ENCODE measurements at regions not wholly inside any gene's neighbourhood (a gene's known extent, or its start where the extent isn't known, plus 50 kb on each side); places are given as distances from the start of the nearest gene placed in this dataset.

DNA sequence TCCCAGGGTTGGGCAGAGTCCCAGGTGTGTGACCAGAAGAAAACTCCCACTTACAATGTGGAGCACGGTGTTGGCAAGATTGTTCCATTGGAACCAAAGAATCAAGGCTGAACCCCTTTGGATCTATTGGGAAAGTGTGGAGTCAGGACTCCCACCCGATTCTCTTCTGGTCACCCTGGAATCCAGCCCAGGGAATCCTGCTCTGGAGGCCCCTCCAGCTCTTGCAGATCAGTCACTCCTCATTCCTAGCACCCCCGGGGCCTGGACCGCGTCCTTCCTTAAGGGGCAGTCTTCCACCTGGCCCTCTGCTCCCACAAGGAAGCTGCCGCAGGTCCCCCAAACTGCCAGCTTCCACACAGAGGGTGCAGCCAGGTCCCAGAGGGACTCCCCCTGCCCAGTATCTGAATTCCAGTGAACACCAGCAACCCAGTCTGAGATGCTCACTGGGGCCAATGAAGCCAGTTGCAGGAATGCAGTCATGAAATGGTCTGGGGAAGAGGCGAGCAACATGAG, 170.1 kb downstream of the GADD45G start:
- H3K36me3 Mint-ChIP-seq: no peaks in the 10 kb centered on the region
- H3K4me1 Mint-ChIP-seq: no peaks in the 10 kb centered on the region
- H3K4me3 Mint-ChIP-seq: no peak overlapping the region
- H3K27me3 Mint-ChIP-seq (ENCODE audit: low read depth in 3 of 3): peaks cover 0 to 16% (median 4%) of the 10 kb centered on the region in 3 donors
- H3K9me3 Mint-ChIP-seq: no peaks in the 10 kb centered on the region
- H3K27ac Mint-ChIP-seq: no peak overlapping the region
- no peak for DNase-seq

GRCh38 chr9:89775641-89776040, 170.8 kb downstream of the GADD45G start:
- no peak for DNase-seq
- Mint-ChIP-seq H3K4me1 (no peaks in the 10 kb centered on the region), H3K36me3 (no peaks in the 10 kb centered on the region), H3K27me3 (ENCODE audit: low read depth in 3 of 3) (peaks cover 0 to 16% (median 4%) of the 10 kb centered on the region in 3 donors), H3K27ac (no peak overlapping the region), H3K9me3 (no peaks in the 10 kb centered on the region), H3K4me3 (no peak overlapping the region)

DNA sequence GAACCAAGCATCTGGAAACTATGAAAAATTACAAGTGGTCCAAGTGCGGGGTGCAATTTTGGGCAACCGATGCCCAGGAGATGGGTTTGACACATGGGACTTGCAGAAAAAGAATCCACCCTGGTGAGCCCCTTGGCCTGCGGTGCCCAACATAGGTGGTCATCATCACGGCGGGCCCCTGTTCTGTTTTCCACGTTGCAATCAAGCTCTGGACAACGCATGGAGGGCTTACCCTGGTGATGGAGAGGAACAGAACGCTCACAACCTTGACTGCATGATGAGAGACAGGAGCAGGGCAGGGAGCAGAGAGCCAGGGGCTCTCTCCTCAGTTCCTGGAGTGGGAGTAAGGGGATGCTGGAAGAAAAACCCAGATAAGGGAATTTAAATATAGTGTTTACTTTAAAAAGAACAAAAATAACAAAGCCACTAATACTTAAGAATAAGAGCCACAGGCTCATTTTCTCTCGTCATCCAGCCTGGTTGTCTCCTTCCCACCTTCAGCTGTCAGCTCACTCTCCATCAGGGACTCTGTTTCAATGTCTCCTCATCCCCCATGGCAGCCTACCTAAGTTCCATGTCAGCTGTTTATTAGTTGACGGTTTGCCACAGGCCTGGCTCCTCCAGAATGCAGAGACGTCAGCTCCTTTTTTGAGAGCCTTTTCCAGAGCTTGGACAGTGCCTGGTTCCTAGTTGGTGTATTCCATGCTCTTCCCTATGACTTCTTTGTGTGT, 172.1 kb downstream of the GADD45G start:
- H3K36me3 Mint-ChIP-seq: no peaks in the 10 kb centered on the region
- DNase-seq: no peak
- H3K4me3 Mint-ChIP-seq: no peak overlapping the region
- no peaks in the 10 kb centered on the region for H3K9me3 Mint-ChIP-seq
- H3K27ac Mint-ChIP-seq: no peak overlapping the region
- H3K4me1 Mint-ChIP-seq: no peaks in the 10 kb centered on the region
- H3K27me3 Mint-ChIP-seq (ENCODE audit: low read depth in 3 of 3): peaks cover 0 to 19% (median 2%) of the 10 kb centered on the region in 3 donors

DNA sequence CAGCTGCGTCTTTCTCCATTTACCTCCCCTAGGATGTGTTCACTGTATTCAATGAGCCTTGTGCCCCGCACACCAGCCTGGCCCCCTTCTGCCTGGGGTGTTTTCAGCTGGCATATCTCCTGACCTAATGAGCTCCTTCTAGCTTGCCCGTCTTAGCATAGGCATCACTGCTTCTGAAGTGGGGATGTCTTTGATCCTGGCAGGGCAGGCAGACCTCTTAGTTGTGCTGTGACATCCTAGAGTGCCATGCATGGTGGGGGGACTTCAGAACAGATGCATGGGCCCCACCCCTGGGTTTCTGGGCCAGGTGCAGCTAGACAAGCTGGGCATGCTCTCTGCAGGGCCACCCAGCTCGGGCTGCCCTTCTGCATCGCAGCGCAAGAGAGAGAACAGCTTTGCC, 172.7 kb downstream of the GADD45G start:
- Mint-ChIP-seq H3K36me3 (no peaks in the 10 kb centered on the region), H3K4me3 (no peak overlapping the region), H3K4me1 (no peaks in the 10 kb centered on the region), H3K9me3 (no peaks in the 10 kb centered on the region), H3K27me3 (ENCODE audit: low read depth in 3 of 3) (peaks cover 0 to 17% (median 2%) of the 10 kb centered on the region in 3 donors), H3K27ac (no peak overlapping the region)
- no peak for DNase-seq

DNA sequence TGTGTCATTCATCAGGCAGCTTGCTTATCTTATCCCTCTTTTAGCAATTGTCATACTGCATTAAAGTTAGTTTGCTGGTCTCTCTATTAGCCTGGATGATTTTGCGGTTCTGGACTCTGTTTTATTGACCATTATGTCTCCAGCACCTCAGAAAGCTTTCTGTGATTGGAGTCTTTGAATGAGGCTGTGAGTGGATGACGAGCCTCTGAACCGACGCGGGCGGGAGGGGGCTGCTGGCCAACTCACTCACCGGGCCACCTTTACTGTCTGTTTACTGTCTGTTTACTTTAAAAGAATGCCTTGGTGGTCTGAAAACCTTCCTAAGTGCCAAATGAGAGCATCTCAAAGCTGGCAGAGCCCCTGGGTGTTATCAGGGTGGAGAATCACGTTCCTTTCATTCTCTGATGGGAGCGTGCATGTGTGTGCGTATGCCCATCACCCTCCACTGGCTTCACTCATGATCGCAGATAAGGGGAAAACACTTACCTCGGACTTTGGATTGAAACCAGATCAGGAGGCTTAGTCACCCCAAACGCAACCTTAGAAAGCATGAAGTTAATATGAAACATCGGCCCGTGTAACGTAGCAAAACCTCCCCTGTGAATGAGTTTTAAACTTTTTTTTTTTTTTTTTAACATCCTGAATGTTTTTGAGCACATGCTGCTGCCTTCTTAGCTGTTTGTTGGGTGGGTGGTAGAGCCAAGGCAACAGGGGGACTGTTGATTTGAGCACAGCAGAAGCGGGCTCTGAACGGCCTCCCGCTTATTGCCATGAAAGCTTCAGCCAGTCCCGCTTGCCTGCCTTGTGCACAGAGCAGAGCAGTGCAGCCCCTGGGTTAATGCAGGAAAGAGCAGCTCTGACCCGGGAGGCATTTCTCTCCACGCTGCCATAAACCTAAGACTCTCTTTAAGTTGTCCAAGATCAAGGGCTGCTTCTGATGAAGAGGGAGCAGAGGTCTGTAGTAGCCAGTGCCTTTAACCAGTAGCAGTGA, 173.6 kb downstream of the GADD45G start:
- Mint-ChIP-seq H3K27me3 (ENCODE audit: low read depth in 3 of 3) (peaks cover 0 to 12% (median 2%) of the 10 kb centered on the region in 3 donors), H3K9me3 (no peaks in the 10 kb centered on the region), H3K27ac (no peak overlapping the region), H3K36me3 (no peaks in the 10 kb centered on the region), H3K4me1 (no peaks in the 10 kb centered on the region), H3K4me3 (no peak overlapping the region)
- no peak for DNase-seq

GRCh38 chr9:89779405-89780203, 174.8 kb downstream of the GADD45G start:
- H3K27ac Mint-ChIP-seq: no peak overlapping the region
- no peaks in the 10 kb centered on the region for H3K9me3 Mint-ChIP-seq
- H3K36me3 Mint-ChIP-seq: no peaks in the 10 kb centered on the region
- H3K4me1 Mint-ChIP-seq: no peaks in the 10 kb centered on the region
- H3K4me3 Mint-ChIP-seq: no peak overlapping the region
- H3K27me3 Mint-ChIP-seq (ENCODE audit: low read depth in 3 of 3): peaks cover 2 to 14% (median 3%) of the 10 kb centered on the region in 3 donors
- no peak for DNase-seq

DNA sequence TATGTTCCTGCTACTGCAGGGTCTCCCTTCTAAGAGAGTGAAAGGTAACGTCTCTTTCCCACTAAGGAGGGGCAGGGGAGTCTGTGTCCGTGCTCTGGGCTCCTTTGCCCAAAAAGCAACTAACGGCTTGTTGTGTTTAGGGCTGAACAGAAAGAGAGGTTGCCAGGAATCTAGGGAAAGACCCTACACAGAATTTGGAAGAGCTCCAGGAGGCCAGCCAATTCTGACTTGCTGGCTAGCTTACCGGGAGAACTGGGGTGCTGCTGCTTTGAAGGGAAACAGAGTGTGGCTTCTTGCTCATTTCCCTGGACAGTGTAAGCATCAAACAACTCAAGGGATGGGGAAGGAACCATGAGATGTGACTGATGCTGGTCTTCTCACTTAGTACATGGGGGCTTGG, 176.1 kb downstream of the GADD45G start:
- Mint-ChIP-seq H3K27ac (no peak overlapping the region), H3K27me3 (ENCODE audit: low read depth in 3 of 3) (peaks cover 2 to 16% (median 3%) of the 10 kb centered on the region in 3 donors), H3K4me3 (no peak overlapping the region)

GRCh38 chr9:89781838-89782540, 177.2 kb downstream of the GADD45G start:
- H3K36me3 Mint-ChIP-seq: no peaks in the 10 kb centered on the region
- H3K4me3 Mint-ChIP-seq: no peak overlapping the region
- DNase-seq: no peak
- no peaks in the 10 kb centered on the region for H3K9me3 Mint-ChIP-seq
- H3K27ac Mint-ChIP-seq: peak overlapping the region in 1 of 6 donors; percentile 30
- peaks cover 3 to 18% (median 6%) of the 10 kb centered on the region in 3 donors for H3K27me3 Mint-ChIP-seq (ENCODE audit: low read depth in 3 of 3)
- H3K4me1 Mint-ChIP-seq: no peaks in the 10 kb centered on the region

More for the DNA sequence above, 176.1 kb downstream of the GADD45G start:
- H3K9me3 Mint-ChIP-seq: no peaks in the 10 kb centered on the region
- DNase-seq: no peak
- H3K4me1 Mint-ChIP-seq: no peaks in the 10 kb centered on the region
- H3K36me3 Mint-ChIP-seq: no peaks in the 10 kb centered on the region

GRCh38 chr9:89786655-89787054, 181.8 kb downstream of the GADD45G start:
- Mint-ChIP-seq H3K4me3 (no peak overlapping the region), H3K9me3 (no peaks in the 10 kb centered on the region), H3K27me3 (ENCODE audit: low read depth in 3 of 3) (peaks cover 3 to 12% (median 7%) of the 10 kb centered on the region in 3 donors), H3K4me1 (no peaks in the 10 kb centered on the region), H3K36me3 (no peaks in the 10 kb centered on the region), H3K27ac (no peak overlapping the region)
- no peak for DNase-seq

- no peak for DNase-seq
- H3K4me1 Mint-ChIP-seq: no peaks in the 10 kb centered on the region
- no peaks in the 10 kb centered on the region for H3K36me3 Mint-ChIP-seq
- no peak overlapping the region for H3K4me3 Mint-ChIP-seq
- H3K27ac Mint-ChIP-seq: no peak overlapping the region
- H3K27me3 Mint-ChIP-seq (ENCODE audit: low read depth in 3 of 3): peaks cover 3 to 12% (median 7%) of the 10 kb centered on the region in 3 donors
- H3K9me3 Mint-ChIP-seq: no peaks in the 10 kb centered on the region
Observed at GRCh38 chr9:89787595-89787994, 182.8 kb downstream of the GADD45G start.

DNA sequence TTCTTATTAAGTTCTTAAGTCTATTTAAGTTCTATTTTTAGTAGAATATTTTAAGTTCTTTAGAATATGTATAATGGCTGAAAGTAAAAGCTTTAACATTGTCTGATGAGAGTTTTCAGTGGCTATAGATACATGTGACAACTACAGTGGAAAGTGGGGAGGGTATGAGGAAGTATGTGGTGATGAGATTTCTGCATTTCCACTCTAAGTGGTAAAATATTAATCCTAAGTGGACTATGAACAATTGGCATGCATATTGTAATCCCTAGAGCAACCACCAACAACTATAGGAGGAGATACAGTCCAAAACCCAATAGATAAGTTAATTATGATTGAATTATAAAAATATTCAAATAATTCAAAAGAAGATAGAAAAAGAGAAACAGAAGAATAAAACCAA, 183.6 kb downstream of the GADD45G start:
- Mint-ChIP-seq H3K27ac (no peak overlapping the region), H3K36me3 (no peaks in the 10 kb centered on the region), H3K4me1 (no peaks in the 10 kb centered on the region), H3K27me3 (ENCODE audit: low read depth in 3 of 3) (peaks cover 3 to 10% (median 7%) of the 10 kb centered on the region in 3 donors), H3K9me3 (no peaks in the 10 kb centered on the region), H3K4me3 (no peak overlapping the region)
- no peak for DNase-seq

DNA sequence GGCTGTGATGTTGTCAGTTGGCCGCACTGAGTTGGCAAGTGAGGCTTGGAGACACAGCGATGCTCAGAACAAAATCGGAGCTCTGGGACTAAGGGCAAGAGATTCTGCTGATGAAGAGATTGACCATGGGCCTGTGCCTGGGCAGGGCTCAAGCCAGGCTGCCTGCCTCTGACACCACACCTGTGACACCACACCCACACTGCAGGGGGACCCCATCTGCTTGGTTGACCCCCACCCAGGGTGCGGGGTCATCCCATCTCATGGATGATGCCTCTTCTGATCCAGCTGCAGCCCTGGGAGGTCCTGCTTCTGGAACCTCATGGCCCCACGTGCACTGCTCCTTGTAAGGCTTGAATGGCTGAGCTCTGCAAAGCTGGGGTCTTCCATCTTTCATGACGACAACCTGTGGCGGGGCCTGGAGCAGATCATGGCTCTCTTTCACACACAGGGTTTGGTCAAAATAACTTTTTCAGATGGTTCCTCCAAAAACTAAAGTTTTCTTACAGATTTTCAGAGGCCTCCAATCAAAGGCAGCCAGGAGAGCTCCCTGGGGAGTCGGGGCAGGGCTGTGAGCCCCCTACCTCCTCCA, 185.2 kb downstream of the GADD45G start:
- H3K4me3 Mint-ChIP-seq: no peak overlapping the region
- no peak overlapping the region for H3K27ac Mint-ChIP-seq
- no peaks in the 10 kb centered on the region for H3K9me3 Mint-ChIP-seq
- no peaks in the 10 kb centered on the region for H3K36me3 Mint-ChIP-seq
- no peak for DNase-seq
- H3K4me1 Mint-ChIP-seq: no peaks in the 10 kb centered on the region
- peaks cover 3 to 9% (median 4%) of the 10 kb centered on the region in 3 donors for H3K27me3 Mint-ChIP-seq (ENCODE audit: low read depth in 3 of 3)
